DOHH2 (cell line): ENCODE measurements at regions not wholly inside any gene's neighbourhood (a gene's known extent, or its start where the extent isn't known, plus 50 kb on each side); places are given as distances from the start of the nearest gene placed in this dataset.

Experiments used
- CTCF ChIP-seq: fragments of 200-600 bp; sonication (generic); IDR thresholded peaks from one replicate; pipeline ENCODE4 v1.5.1; 2014; ENCODE audit warnings: antibody characterized with exemption, mild to moderate bottlenecking, low read depth, low read length; ENCODE audit not compliant: poor library complexity, severe bottlenecking
- EZH2phosphoT487 ChIP-seq: fragments of 200-600 bp; sonication (generic); IDR thresholded peaks from 2 replicates; pipeline ENCODE4 v1.6.1; 2017; ENCODE audit warnings: borderline replicate concordance, mild to moderate bottlenecking, antibody characterized with exemption, low read length, moderate library complexity, mixed read lengths

- TF ChIP-seq CTCF (no peak), EZH2phosphoT487 (no peak)
These were observed 372.8 kb downstream of the TOX3 start for GRCh38 chr16:52174168-52174567.
